SK-N-MC (cell line): ENCODE measurements at regions not wholly inside any gene's neighbourhood (a gene's known extent, or its start where the extent isn't known, plus 50 kb on each side); places are given as distances from the start of the nearest gene placed in this dataset.

Experiments used
- DNase-seq: peaks from one replicate; pipeline ENCODE4 v3.0.0-alpha.2; 2011; ENCODE audit warnings: low read depth, low spot score
- H3K27ac ChIP-seq: fragments of 200-600 bp; sonication (generic); 2 replicates; pipeline ENCODE4 v1.5.1; 2016; ENCODE audit warnings: mixed run types
- H3K36me3 ChIP-seq: fragments of 200-600 bp; sonication (generic); 2 replicates; pipeline ENCODE4 v1.6.1; 2017; ENCODE audit warnings: antibody characterized with exemption, low read length, mixed read lengths; ENCODE audit not compliant: insufficient read depth
- H3K4me3 ChIP-seq: fragments of 200-600 bp; sonication (generic); 2 replicates; pipeline ENCODE4 v1.5.1; 2016
- H3K9ac ChIP-seq: fragments of 200-600 bp; sonication (generic); 2 replicates; pipeline ENCODE4 v1.8.0; 2017; ENCODE audit warnings: mixed run types, mixed read lengths; ENCODE audit not compliant: insufficient read length
- H3K9me3 ChIP-seq: fragments of 200-600 bp; sonication (generic); 2 replicates; pipeline ENCODE4 v1.6.1; 2017; ENCODE audit warnings: low read depth, mild to moderate bottlenecking, antibody characterized with exemption, low read length, moderate library complexity, mixed read lengths
- EZH2 ChIP-seq: fragments of 200-600 bp; sonication (generic); IDR thresholded peaks from one replicate; pipeline ENCODE4 v1.6.1; 2017; ENCODE audit warnings: antibody characterized with exemption
- FOXP2 ChIP-seq: optimal IDR thresholded peaks from 2 replicates; pipeline ENCODE3; 2011; ENCODE audit warnings: mild to moderate bottlenecking, moderate library complexity; ENCODE audit not compliant: insufficient read depth; ENCODE audit errors: extremely low read length, control extremely low read depth
- POLR2AphosphoS5 ChIP-seq: IDR thresholded peaks from 2 replicates; pipeline ENCODE4 v1.6.1; 2012; ENCODE audit warnings: mild to moderate bottlenecking, low read depth, low read length, borderline replicate concordance

- Histone ChIP-seq H3K9ac (no peak overlapping the region), H3K27ac (no peak overlapping the region)
- DNase-seq, result no peak
These were observed 793.6 kb upstream of the ACVR2A start for GRCh38 chr2:147051248-147051647.

GRCh38 chr2:147049957-147050356 lies 794.9 kb upstream of the ACVR2A start:
- H3K4me3 ChIP-seq, result no peak overlapping the region
- H3K36me3 ChIP-seq, result no peaks in the 10 kb centered on the region
- H3K27ac ChIP-seq, result no peak overlapping the region
- H3K9ac ChIP-seq, result no peak overlapping the region
- DNase-seq, result no peak
- no peaks in the 10 kb centered on the region for H3K9me3 ChIP-seq
- TF ChIP-seq POLR2AphosphoS5 (no peak), EZH2 (no peak), FOXP2 (no peak)

More at GRCh38 chr2:147051248-147051647, 793.6 kb upstream of the ACVR2A start:
- Histone ChIP-seq H3K36me3 (no peaks in the 10 kb centered on the region), H3K4me3 (no peak overlapping the region), H3K9me3 (no peaks in the 10 kb centered on the region)
- TF ChIP-seq POLR2AphosphoS5 (no peak), FOXP2 (no peak), EZH2 (no peak)

GRCh38 chr2:147046473-147046872 lies 798.4 kb upstream of the ACVR2A start:
- no peak for DNase-seq
- no peak overlapping the region for H3K9ac ChIP-seq
- no peaks in the 10 kb centered on the region for H3K36me3 ChIP-seq
- H3K4me3 ChIP-seq, result no peak overlapping the region
- no peak overlapping the region for H3K27ac ChIP-seq
- no peak for TF ChIP-seq POLR2AphosphoS5
- no peak for TF ChIP-seq EZH2
- TF ChIP-seq FOXP2, result no peak
- H3K9me3 ChIP-seq, result no peaks in the 10 kb centered on the region

GRCh38 chr2:147045113-147045512 lies 799.7 kb upstream of the ACVR2A start:
- Histone ChIP-seq H3K27ac (no peak overlapping the region), H3K9me3 (no peaks in the 10 kb centered on the region), H3K9ac (no peak overlapping the region), H3K36me3 (no peaks in the 10 kb centered on the region), H3K4me3 (no peak overlapping the region)
- no peak for DNase-seq
- TF ChIP-seq EZH2 (no peak), FOXP2 (no peak), POLR2AphosphoS5 (no peak)

- DNase-seq, result no peak
- Histone ChIP-seq H3K27ac (no peak overlapping the region), H3K9ac (no peak overlapping the region), H3K4me3 (no peak overlapping the region), H3K36me3 (no peaks in the 10 kb centered on the region), H3K9me3 (no peaks in the 10 kb centered on the region)
- TF ChIP-seq EZH2 (no peak), POLR2AphosphoS5 (no peak), FOXP2 (no peak)
These were observed 803.7 kb upstream of the ACVR2A start for GRCh38 chr2:147041121-147041494.

GRCh38 chr2:147040298-147041120 lies 804.3 kb upstream of the ACVR2A start:
- Histone ChIP-seq H3K4me3 (no peak overlapping the region), H3K27ac (no peak overlapping the region), H3K9ac (no peak overlapping the region), H3K9me3 (no peaks in the 10 kb centered on the region), H3K36me3 (no peaks in the 10 kb centered on the region)
- TF ChIP-seq POLR2AphosphoS5 (no peak), EZH2 (no peak), FOXP2 (no peak)
- DNase-seq, result no peak

- TF ChIP-seq FOXP2, result no peak
- TF ChIP-seq POLR2AphosphoS5, result no peak
- no peak for TF ChIP-seq EZH2
- H3K9ac ChIP-seq, result no peak overlapping the region
- no peaks in the 10 kb centered on the region for H3K36me3 ChIP-seq
- no peak overlapping the region for H3K4me3 ChIP-seq
- no peaks in the 10 kb centered on the region for H3K9me3 ChIP-seq
- H3K27ac ChIP-seq, result no peak overlapping the region
- no peak for DNase-seq
These were observed 807.8 kb upstream of the ACVR2A start for GRCh38 chr2:147037048-147037447.

GRCh38 chr2:147033044-147033443 lies 811.8 kb upstream of the ACVR2A start:
- Histone ChIP-seq H3K9me3 (no peaks in the 10 kb centered on the region), H3K9ac (no peak overlapping the region), H3K4me3 (no peak overlapping the region), H3K36me3 (no peaks in the 10 kb centered on the region), H3K27ac (peak overlapping the region; percentile 26; the same call in 1 of the 2 replicates)
- TF ChIP-seq FOXP2 (no peak), EZH2 (no peak), POLR2AphosphoS5 (no peak)
- DNase-seq, result no peak

GRCh38 chr2:147031897-147032296 lies 812.9 kb upstream of the ACVR2A start:
- Histone ChIP-seq H3K9ac (no peak overlapping the region), H3K36me3 (no peaks in the 10 kb centered on the region), H3K9me3 (no peaks in the 10 kb centered on the region), H3K27ac (no peak overlapping the region), H3K4me3 (no peak overlapping the region)
- no peak for DNase-seq
- TF ChIP-seq FOXP2, result no peak
- no peak for TF ChIP-seq POLR2AphosphoS5
- TF ChIP-seq EZH2, result no peak
